WERI-Rb-1 (cell line): ENCODE measurements at regions not wholly inside any gene's neighbourhood (a gene's known extent, or its start where the extent isn't known, plus 50 kb on each side); places are given as distances from the start of the nearest gene placed in this dataset.

Experiments used
- DNase-seq: peaks from one replicate; pipeline ENCODE4 v3.0.0-alpha.2; 2020
- H3K27ac ChIP-seq: fragments of 250-450 bp; sonication (Bioruptor Pico); 2 replicates; pipeline ENCODE4 v1.5.1; 2020; ENCODE audit warnings: mild to moderate bottlenecking, moderate library complexity
- H3K27me3 ChIP-seq: fragments of 250-450 bp; sonication (Bioruptor Pico); 2 replicates; pipeline ENCODE4 v1.5.1; 2021; ENCODE audit warnings: mild to moderate bottlenecking, low read depth, moderate library complexity; ENCODE audit not compliant: insufficient read depth, severe bottlenecking
- H3K36me3 ChIP-seq: fragments of 250-450 bp; sonication (Bioruptor Pico); 2 replicates; pipeline ENCODE4 v1.5.1; 2020; ENCODE audit warnings: mild to moderate bottlenecking, moderate library complexity
- H3K4me3 ChIP-seq: 2 replicates; pipeline ENCODE4 v1.5.1; 2011; ENCODE audit warnings: low read depth, mild to moderate bottlenecking, control low read depth, low read length
- H3K9me3 ChIP-seq: fragments of 250-450 bp; sonication (Bioruptor Pico); 2 replicates; pipeline ENCODE4 v1.5.1; 2021; ENCODE audit warnings: mild to moderate bottlenecking, moderate library complexity; ENCODE audit not compliant: severe bottlenecking
- CTCF ChIP-seq: IDR thresholded peaks from 2 replicates; pipeline ENCODE4 v1.5.1; 2011; ENCODE audit warnings: low read depth, mild to moderate bottlenecking, control low read depth, inconsistent platforms, low read length

GRCh38 chr5:103330875-103331274, 72.3 kb downstream of the MACIR start:
- no peak overlapping the region for H3K27ac ChIP-seq
- H3K27me3 ChIP-seq: no peaks in the 10 kb centered on the region
- DNase-seq: no peak
- H3K9me3 ChIP-seq: no peaks in the 10 kb centered on the region
- no peak overlapping the region for H3K4me3 ChIP-seq
- no peaks in the 10 kb centered on the region for H3K36me3 ChIP-seq
- TF ChIP-seq CTCF: no peak
